Smooth muscle cell (in vitro differentiated cells): ENCODE measurements at regions not wholly inside any gene's neighbourhood (a gene's known extent, or its start where the extent isn't known, plus 50 kb on each side); places are given as distances from the start of the nearest gene placed in this dataset.

ENCODE experiments used
- DNase-seq: peaks from one replicate; lab custom pipeline; 2025; ENCODE audit not compliant: unreplicated experiment; lab: John Stamatoyannopoulos, UW
- H2AFZ ChIP-seq: fragments of 200-600 bp; sonication (generic); 2 replicates; pipeline ENCODE4 v1.6.0; 2016; ENCODE audit warnings: antibody characterized with exemption, low read depth, mild to moderate bottlenecking
- H3F3A ChIP-seq: fragments of 200-600 bp; sonication (generic); 2 replicates; pipeline ENCODE4 v1.6.0; 2017; ENCODE audit warnings: antibody characterized with exemption, low read depth
- H3K27ac ChIP-seq: fragments of 200-600 bp; sonication (generic); 2 replicates; pipeline ENCODE4 v1.5.1; 2016; ENCODE audit warnings: low read depth, mild to moderate bottlenecking
- H3K27me3 ChIP-seq: fragments of 200-600 bp; sonication (generic); 2 replicates; pipeline ENCODE4 v1.6.1; 2016; ENCODE audit warnings: low read depth, mild to moderate bottlenecking
- H3K36me3 ChIP-seq: fragments of 200-600 bp; sonication (generic); 2 replicates; pipeline ENCODE4 v1.5.1; 2016; ENCODE audit warnings: low read depth
- H3K4me1 ChIP-seq: fragments of 200-600 bp; sonication (generic); 2 replicates; pipeline ENCODE4 v1.5.1; 2016; ENCODE audit warnings: low read depth
- H3K4me2 ChIP-seq: fragments of 200-600 bp; sonication (generic); 2 replicates; pipeline ENCODE4 v1.6.0; 2016; ENCODE audit warnings: mild to moderate bottlenecking
- H3K4me3 ChIP-seq: fragments of 200-600 bp; sonication (generic); 2 replicates; pipeline ENCODE4 v1.5.1; 2016; ENCODE audit warnings: mild to moderate bottlenecking
- H3K79me2 ChIP-seq: fragments of 200-600 bp; sonication (generic); 2 replicates; pipeline ENCODE4 v1.6.0; 2016; ENCODE audit warnings: low read depth, mild to moderate bottlenecking
- H3K9ac ChIP-seq: fragments of 200-600 bp; sonication (generic); 2 replicates; pipeline ENCODE4 v1.6.0; 2016; ENCODE audit warnings: low read depth
- H3K9me3 ChIP-seq: fragments of 200-600 bp; sonication (generic); replicated peaks from 2 replicates; pipeline ENCODE4 v1.5.1; 2016; ENCODE audit warnings: low read depth
- H4K20me1 ChIP-seq: fragments of 200-600 bp; sonication (generic); 2 replicates; pipeline ENCODE4 v1.6.0; 2016; ENCODE audit warnings: low read depth
- WGBS: methylation state at CpG from one replicate; pipeline ENCODE4 v1.1.7; 2016; ENCODE audit warnings: low lambda C conversion rate; 5-methylcytosine and 5-hydroxymethylcytosine counted together
- TF ChIP-seq, protein P1 (sequence below): fragments of 200-600 bp; sonication (generic); IDR thresholded peaks from 2 replicates; pipeline ENCODE4 v1.5.1; 2017; ENCODE audit warnings: borderline replicate concordance, mild to moderate bottlenecking, antibody characterized with exemption; ENCODE audit not compliant: insufficient read depth, poor library complexity, severe bottlenecking

DNA sequence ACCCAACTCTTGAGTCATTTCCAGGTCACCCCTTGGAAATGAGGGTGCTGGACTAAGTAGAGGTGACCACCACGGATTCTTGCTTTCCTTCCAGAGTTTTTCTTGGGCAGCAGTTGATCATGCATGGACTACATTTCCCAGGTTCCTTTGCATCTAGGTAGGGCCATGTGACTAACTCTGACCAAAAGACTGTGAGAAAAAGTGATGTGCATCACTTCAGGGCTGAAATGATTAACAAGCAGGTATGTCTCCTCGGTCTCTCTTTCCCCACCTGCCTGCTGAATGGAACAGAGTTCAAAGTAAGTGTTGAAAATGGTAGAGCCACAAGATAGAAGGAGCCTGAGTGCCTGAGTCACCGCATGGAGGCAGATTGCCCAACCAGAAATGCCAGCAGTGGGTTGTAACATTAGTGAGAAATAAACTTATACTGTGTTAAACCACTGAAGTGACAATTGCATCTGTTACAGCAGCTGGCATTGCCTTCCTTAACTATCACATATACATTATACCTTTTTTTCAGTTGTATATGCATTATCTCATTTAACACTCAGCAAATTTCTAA lies 113.5 kb downstream of the MN1 start:
- Histone ChIP-seq H3K4me1 (peaks cover 6% of the 10 kb centered on the region), H3K36me3 (no peaks in the 10 kb centered on the region), H2AFZ (no peak overlapping the region), H3K79me2 (no peaks in the 10 kb centered on the region), H3K4me2 (no peak overlapping the region), H4K20me1 (no peaks in the 10 kb centered on the region), H3K9me3 (no peaks in the 10 kb centered on the region), H3K27ac (no peak overlapping the region), H3K9ac (no peak overlapping the region), H3F3A (peaks cover 3% of the 10 kb centered on the region), H3K27me3 (no peaks in the 10 kb centered on the region), H3K4me3 (no peak overlapping the region)
- 95% methylated on average over 3 of the region's 3 CpGs for WGBS
- TF ChIP-seq, protein P1, sequence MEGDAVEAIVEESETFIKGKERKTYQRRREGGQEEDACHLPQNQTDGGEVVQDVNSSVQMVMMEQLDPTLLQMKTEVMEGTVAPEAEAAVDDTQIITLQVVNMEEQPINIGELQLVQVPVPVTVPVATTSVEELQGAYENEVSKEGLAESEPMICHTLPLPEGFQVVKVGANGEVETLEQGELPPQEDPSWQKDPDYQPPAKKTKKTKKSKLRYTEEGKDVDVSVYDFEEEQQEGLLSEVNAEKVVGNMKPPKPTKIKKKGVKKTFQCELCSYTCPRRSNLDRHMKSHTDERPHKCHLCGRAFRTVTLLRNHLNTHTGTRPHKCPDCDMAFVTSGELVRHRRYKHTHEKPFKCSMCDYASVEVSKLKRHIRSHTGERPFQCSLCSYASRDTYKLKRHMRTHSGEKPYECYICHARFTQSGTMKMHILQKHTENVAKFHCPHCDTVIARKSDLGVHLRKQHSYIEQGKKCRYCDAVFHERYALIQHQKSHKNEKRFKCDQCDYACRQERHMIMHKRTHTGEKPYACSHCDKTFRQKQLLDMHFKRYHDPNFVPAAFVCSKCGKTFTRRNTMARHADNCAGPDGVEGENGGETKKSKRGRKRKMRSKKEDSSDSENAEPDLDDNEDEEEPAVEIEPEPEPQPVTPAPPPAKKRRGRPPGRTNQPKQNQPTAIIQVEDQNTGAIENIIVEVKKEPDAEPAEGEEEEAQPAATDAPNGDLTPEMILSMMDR = no peak
- no peak for DNase-seq

DNA sequence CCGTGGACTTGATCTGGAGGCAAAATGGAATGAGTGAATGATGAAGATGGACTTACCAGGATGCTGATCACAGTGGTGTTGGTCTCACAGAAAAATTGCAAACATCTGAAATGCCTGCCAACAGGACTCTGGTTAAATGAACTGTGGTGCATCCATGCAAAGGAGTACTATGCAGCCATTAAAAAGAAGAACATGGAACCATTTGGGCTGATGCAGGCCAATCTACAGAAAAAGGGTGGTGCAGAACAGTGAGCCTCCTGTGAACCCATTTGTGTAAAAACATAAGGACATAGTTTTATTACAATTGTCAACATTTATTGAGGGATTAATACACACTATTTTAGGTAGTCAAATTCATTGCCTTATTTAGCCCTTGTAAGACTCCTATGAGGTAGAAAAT lies 111.9 kb downstream of the MN1 start:
- no peak overlapping the region for H2AFZ ChIP-seq
- no peak overlapping the region for H3K4me3 ChIP-seq
- no peak overlapping the region for H3K27ac ChIP-seq
- WGBS = 100% methylated on average over 1 of the region's 1 CpG
- H3F3A ChIP-seq = peaks cover 3% of the 10 kb centered on the region
- no peaks in the 10 kb centered on the region for H3K9me3 ChIP-seq
- no peak for DNase-seq
- no peaks in the 10 kb centered on the region for H3K36me3 ChIP-seq
- no peaks in the 10 kb centered on the region for H3K27me3 ChIP-seq
- no peak overlapping the region for H3K9ac ChIP-seq
- H3K79me2 ChIP-seq = no peaks in the 10 kb centered on the region
- H3K4me2 ChIP-seq = no peak overlapping the region
- TF ChIP-seq, protein P1 = no peak
- H3K4me1 ChIP-seq = peaks cover 6% of the 10 kb centered on the region
- no peaks in the 10 kb centered on the region for H4K20me1 ChIP-seq

DNA sequence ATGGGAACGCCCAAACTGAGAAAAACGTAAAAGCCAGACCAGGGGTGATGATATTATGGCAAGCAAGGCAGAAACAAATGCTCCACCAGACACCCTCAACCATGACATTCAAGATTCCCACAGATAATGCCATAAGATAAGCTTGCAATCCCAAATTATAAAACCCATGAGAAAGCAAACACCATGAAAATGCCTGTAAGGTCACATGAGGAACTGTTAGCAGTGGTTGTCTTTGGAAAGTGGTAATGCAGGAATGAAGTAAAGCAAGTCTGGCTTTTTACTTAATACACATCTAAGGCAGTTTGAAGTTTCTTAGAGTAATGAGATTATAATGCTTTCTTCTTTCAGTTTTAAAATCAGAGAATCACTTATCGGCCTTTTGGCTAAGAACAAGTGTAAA lies 111.0 kb downstream of the MN1 start:
- H3K9ac ChIP-seq = no peak overlapping the region
- H3K27me3 ChIP-seq = no peaks in the 10 kb centered on the region
- WGBS = 56% methylated on average over 3 of the region's 3 CpGs
- TF ChIP-seq, protein P1 = no peak
- H3K27ac ChIP-seq = peak overlapping the region; percentile 19
- H3K36me3 ChIP-seq = no peaks in the 10 kb centered on the region
- no peaks in the 10 kb centered on the region for H3K79me2 ChIP-seq
- H2AFZ ChIP-seq = peak overlapping the region; percentile 52
- DNase-seq = no peak
- H3F3A ChIP-seq = peaks cover 3% of the 10 kb centered on the region
- no peaks in the 10 kb centered on the region for H4K20me1 ChIP-seq
- peaks cover 6% of the 10 kb centered on the region for H3K4me1 ChIP-seq
- no peaks in the 10 kb centered on the region for H3K9me3 ChIP-seq
- no peak overlapping the region for H3K4me2 ChIP-seq
- no peak overlapping the region for H3K4me3 ChIP-seq

DNA sequence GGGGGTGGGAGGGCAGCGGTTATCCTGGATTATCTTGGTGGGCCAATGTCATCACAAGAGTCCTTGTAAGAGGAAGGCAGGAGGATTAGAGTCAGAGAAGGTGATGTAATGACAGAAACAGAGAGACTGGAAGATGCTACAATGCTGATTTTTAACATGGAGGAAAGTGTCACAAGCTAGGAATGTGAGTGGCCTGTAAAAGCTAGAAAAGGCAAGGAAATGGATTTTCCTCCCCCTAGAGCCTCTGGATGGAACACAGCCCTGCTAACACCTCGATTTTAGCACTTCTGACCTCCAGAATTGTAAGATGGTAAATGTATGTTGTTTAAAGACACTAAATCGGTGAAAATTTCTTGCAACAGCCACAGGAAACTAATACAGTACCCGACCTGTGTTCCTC lies 109.3 kb downstream of the MN1 start:
- Histone ChIP-seq H3K9me3 (peaks cover under 1% of the 10 kb centered on the region), H3F3A (no peaks in the 10 kb centered on the region), H3K4me1 (no peaks in the 10 kb centered on the region), H3K4me2 (no peak overlapping the region), H4K20me1 (no peaks in the 10 kb centered on the region), H3K79me2 (no peaks in the 10 kb centered on the region), H3K27ac (no peak overlapping the region), H3K36me3 (no peaks in the 10 kb centered on the region), H3K27me3 (no peaks in the 10 kb centered on the region), H3K4me3 (no peak overlapping the region), H3K9ac (no peak overlapping the region), H2AFZ (no peak overlapping the region)
- WGBS = 81% methylated on average over 4 of the region's 4 CpGs
- TF ChIP-seq, protein P1 = no peak
- DNase-seq = no peak
